ENCODE measurements at regions not wholly inside any gene's neighbourhood (a gene's known extent, or its start where the extent isn't known, plus 50 kb on each side); places are given as distances from the start of the nearest gene placed in this dataset.

DNA sequence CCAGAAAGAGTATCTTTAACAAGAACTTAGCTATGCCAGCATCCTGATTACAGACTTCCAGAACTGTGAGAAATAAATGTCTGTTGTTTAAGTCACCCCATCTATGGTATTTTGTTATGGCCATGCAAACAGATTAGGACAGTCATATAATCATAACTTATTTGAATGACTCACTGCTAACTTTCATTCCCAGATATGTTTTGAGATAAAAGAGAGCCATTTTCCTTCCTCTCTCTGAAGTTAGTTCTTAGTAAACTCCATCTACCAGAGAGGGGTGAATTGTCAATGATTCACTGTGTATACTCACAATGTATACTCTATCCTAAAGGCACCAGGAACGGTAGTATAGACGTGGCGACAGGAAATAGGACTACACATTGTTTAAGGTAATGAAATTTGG lies 179.4 kb upstream of the DPH6 start:
- TF ChIP-seq SMARCA5 (IDR thresholded peaks at IDR 0.05) (no peak), SRF (IDR thresholded peaks at IDR 0.05; ENCODE audit: low read depth in 2 of 2, low read length in 2 of 2) (no peak), ZBED1 (IDR thresholded peaks at IDR 0.05; ENCODE audit: borderline replicate concordance) (no peak), YY1 (IDR thresholded peaks at IDR 0.05; ENCODE audit: low read depth, low read length) (no peak), CREM (IDR thresholded peaks at IDR 0.05; ENCODE audit: low read depth) (no peak)
- TF ChIP-seq, protein P1, sequence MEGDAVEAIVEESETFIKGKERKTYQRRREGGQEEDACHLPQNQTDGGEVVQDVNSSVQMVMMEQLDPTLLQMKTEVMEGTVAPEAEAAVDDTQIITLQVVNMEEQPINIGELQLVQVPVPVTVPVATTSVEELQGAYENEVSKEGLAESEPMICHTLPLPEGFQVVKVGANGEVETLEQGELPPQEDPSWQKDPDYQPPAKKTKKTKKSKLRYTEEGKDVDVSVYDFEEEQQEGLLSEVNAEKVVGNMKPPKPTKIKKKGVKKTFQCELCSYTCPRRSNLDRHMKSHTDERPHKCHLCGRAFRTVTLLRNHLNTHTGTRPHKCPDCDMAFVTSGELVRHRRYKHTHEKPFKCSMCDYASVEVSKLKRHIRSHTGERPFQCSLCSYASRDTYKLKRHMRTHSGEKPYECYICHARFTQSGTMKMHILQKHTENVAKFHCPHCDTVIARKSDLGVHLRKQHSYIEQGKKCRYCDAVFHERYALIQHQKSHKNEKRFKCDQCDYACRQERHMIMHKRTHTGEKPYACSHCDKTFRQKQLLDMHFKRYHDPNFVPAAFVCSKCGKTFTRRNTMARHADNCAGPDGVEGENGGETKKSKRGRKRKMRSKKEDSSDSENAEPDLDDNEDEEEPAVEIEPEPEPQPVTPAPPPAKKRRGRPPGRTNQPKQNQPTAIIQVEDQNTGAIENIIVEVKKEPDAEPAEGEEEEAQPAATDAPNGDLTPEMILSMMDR (IDR thresholded peaks at IDR 0.05 in 2 of 3, conservative IDR thresholded peaks at IDR 0.05 in 1 of 3; ENCODE audit: control insufficient read depth in 2 of 3, extremely low read depth in 1 of 3, insufficient read depth in 1 of 3, low read depth in 3 of 3, low read length in 3 of 3): no peak
- TF ChIP-seq, protein P2, sequence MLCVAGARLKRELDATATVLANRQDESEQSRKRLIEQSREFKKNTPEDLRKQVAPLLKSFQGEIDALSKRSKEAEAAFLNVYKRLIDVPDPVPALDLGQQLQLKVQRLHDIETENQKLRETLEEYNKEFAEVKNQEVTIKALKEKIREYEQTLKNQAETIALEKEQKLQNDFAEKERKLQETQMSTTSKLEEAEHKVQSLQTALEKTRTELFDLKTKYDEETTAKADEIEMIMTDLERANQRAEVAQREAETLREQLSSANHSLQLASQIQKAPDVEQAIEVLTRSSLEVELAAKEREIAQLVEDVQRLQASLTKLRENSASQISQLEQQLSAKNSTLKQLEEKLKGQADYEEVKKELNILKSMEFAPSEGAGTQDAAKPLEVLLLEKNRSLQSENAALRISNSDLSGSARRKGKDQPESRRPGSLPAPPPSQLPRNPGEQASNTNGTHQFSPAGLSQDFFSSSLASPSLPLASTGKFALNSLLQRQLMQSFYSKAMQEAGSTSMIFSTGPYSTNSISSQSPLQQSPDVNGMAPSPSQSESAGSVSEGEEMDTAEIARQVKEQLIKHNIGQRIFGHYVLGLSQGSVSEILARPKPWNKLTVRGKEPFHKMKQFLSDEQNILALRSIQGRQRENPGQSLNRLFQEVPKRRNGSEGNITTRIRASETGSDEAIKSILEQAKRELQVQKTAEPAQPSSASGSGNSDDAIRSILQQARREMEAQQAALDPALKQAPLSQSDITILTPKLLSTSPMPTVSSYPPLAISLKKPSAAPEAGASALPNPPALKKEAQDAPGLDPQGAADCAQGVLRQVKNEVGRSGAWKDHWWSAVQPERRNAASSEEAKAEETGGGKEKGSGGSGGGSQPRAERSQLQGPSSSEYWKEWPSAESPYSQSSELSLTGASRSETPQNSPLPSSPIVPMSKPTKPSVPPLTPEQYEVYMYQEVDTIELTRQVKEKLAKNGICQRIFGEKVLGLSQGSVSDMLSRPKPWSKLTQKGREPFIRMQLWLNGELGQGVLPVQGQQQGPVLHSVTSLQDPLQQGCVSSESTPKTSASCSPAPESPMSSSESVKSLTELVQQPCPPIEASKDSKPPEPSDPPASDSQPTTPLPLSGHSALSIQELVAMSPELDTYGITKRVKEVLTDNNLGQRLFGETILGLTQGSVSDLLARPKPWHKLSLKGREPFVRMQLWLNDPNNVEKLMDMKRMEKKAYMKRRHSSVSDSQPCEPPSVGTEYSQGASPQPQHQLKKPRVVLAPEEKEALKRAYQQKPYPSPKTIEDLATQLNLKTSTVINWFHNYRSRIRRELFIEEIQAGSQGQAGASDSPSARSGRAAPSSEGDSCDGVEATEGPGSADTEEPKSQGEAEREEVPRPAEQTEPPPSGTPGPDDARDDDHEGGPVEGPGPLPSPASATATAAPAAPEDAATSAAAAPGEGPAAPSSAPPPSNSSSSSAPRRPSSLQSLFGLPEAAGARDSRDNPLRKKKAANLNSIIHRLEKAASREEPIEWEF (IDR thresholded peaks at IDR 0.05; ENCODE audit: insufficient replicate concordance, low read depth, low read length): no peak
- TF ChIP-seq, protein P3, sequence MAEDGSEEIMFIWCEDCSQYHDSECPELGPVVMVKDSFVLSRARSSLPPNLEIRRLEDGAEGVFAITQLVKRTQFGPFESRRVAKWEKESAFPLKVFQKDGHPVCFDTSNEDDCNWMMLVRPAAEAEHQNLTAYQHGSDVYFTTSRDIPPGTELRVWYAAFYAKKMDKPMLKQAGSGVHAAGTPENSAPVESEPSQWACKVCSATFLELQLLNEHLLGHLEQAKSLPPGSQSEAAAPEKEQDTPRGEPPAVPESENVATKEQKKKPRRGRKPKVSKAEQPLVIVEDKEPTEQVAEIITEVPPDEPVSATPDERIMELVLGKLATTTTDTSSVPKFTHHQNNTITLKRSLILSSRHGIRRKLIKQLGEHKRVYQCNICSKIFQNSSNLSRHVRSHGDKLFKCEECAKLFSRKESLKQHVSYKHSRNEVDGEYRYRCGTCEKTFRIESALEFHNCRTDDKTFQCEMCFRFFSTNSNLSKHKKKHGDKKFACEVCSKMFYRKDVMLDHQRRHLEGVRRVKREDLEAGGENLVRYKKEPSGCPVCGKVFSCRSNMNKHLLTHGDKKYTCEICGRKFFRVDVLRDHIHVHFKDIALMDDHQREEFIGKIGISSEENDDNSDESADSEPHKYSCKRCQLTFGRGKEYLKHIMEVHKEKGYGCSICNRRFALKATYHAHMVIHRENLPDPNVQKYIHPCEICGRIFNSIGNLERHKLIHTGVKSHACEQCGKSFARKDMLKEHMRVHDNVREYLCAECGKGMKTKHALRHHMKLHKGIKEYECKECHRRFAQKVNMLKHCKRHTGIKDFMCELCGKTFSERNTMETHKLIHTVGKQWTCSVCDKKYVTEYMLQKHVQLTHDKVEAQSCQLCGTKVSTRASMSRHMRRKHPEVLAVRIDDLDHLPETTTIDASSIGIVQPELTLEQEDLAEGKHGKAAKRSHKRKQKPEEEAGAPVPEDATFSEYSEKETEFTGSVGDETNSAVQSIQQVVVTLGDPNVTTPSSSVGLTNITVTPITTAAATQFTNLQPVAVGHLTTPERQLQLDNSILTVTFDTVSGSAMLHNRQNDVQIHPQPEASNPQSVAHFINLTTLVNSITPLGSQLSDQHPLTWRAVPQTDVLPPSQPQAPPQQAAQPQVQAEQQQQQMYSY (CRISPR knock-in tag; IDR thresholded peaks at IDR 0.05): no peak

Measured in GM12878 (cell line).